ENCODE measurements at regions not wholly inside any gene's neighbourhood (a gene's known extent, or its start where the extent isn't known, plus 50 kb on each side); places are given as distances from the start of the nearest gene placed in this dataset.
A peak's percentile ranks its signal among the peaks of the same experiment; 100 is the strongest.

DNA sequence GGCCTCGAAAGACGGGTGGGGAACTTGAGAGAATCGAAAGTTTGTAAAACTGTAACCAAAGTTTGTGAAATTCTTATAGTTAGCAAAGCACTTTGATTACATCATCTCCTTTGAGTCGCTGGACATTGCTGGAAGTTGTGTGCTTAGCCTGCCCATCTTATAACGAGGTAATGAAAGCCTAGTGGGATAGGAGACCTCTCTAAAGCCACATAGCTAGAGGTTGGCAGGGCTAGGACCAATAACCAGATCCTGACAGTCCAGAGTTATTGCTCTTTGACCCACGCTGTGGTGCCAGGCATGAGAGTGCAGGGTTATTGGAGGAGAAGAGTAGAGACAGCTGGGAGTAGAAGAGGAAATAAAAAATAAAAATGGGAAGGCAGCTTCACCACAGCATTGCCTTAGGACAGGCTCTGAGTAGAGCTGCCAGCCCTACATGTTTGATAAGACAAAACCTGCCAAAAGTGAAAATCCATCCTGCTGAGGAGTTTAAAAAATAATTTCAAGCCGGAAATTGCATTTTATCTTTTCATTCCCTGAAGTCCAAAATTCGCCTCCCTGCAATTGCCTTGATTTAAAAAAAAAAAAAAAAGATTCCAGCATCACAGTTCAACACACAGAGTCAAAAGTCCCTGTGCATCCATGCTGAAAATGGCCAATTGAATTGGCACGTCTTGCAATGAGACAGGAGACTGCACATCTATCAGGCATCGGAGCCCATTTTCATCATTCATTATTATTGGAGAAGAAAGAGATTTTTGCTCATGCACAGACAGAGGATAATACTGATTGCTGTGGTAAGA, 225.5 kb upstream of the POU2AF2 start:
- peak in 1 of 2 experiments; percentile 46 for DNase-seq

GRCh38 chr11:111019451-111019850, 226.1 kb upstream of the POU2AF2 start:
- DNase-seq, result no peak

DNA sequence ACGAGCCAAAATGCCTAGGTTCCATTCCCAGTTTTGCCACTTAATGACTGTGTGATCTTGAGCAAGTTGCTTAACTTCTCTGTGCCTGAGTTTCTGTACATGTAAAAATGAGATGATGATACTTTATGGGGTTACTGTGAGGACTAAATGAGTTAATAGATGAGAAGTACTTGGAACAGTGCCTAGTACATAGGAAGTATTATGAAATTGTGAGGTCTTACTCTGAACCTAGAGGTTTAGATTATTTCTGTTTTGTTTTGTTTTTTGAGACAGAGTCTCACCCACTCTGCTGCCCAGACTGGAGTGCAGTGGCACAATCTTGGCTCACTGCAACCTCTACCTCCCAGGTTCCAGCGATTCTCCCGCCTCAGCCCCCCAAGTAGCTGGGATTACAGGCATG, 227.0 kb upstream of the POU2AF2 start:
- DNase-seq, result no peak

GRCh38 chr11:111012491-111012890, 233.0 kb upstream of the POU2AF2 start:
- DNase-seq, result no peak

DNA sequence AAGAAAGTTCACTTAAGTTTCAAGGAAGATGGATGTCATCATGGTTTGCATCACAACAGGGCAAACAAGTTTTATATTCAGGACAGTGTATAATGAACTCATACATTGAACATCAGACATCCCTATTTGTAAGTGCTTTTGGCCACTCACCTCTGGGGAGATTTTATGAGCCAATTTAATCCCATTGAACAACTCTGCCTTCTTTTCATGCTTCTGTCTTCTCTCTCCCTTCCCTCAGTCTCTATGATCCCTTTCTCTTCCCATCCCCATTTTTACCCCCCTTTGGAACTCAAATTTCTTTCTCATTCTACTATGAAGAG, 234.3 kb upstream of the POU2AF2 start:
- DNase-seq, result no peak

DNA sequence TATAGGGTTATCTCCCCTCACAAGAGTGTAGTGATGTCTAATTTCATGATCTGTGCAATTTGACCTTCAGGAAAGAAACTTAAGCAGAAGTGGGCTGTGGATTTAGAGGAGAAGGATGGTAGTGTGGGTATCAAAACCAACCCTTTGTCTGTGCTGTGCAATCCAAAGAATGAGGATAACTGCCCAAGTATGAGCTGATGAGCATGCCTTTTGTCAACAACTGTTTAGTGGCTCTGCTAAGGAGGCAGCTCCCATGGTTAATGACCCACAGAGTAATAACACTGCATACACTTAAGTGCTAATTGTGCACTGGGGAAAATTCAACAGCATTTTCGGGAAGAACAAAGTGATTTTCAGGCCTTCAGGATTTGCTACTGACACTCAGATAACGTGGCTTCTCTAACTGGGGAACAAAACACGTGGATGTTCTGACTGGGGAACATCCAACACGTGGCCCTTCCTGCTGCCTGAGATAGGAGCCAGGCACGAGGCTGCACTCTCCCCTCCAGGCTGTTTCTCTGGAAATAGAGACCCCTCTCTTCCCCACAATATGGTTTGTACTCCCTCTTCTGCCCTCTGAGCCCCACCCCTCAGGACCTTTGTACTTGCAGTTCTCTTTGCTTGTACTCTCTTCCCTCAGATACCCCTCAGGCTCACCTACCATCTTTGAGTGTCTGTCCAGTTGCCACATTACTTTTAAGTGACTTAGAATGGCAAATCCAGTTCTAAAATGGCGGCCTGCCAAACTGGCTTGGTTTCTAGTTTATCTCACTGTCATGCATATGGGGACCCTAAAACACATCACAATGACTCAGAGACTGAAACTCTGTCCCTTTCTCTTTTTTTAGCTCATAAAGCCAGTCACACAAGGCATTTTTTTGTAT, 234.9 kb upstream of the POU2AF2 start:
- DNase-seq, result no peak

- DNase-seq, result no peak
These were observed 239.3 kb upstream of the POU2AF2 start for GRCh38 chr11:111006227-111006626.

DNA sequence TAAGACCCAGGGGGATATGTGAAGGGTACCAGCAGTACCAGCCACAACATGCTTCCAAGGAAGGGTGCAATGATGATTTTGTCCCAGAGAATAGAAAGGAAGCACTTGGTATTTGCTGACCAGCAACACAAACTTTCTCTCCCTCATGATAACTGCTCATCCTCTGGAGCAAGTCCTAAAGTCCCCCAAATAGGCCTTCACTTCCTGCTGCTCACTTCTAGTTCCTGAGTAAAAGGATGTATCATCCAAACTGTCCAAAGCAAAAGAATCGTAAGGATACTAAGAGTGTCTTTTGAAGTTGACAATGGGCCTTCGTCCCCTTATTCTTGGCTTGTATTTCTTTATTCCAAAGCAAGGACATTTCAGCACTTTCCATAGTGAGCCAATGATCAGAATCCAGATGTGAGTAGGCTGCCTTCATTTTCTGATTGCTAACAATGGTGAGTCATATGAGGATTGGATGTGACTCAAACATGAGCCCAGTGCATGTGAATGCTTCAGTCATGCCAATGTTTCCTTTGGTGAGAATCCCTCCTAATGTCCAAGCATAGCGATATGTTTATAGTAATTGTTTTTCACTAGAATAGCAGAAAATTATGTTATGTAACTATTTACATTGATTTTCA, 243.4 kb upstream of the POU2AF2 start:
- no peak for DNase-seq

DNA sequence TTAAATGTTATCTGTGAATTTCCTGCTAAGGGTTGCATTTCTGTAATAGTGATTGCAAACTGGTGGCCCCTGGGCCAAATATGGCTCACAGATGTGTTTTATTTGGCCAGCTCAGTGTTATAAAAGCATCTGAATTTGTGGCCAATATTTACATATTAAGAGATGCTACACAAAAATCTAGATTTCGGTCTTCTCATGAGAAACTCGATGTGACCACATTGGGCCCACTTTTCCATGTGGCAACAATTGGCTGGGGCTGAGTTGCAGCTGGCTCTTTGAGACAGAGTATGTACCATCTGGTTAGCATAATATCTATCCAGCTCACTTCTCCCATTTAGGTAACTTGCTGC, 244.5 kb upstream of the POU2AF2 start:
- DNase-seq, result peak in 1 of 2 experiments; percentile 52

GRCh38 chr11:111000400-111001080, 245.0 kb upstream of the POU2AF2 start:
- DNase-seq, result peak in 1 of 2 experiments; percentile 32

DNA sequence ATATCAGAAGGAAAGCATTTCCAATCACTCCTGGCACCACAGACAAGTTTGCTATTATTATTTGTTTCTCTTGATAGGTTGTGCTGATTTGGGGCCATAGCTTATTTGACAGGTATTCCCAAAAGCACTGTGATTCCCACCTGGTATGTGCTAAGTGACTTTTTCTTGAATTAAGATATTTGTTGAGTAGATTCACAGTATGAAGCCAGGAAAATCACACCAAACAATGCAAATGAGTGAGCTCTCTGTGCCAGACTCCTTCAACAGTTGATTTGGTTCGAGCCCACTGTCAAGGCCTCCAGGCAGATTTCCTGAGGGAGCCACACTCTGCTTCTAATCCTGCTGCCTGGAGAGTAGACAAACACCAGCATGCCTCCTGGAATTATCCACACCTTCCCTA, 253.0 kb upstream of the POU2AF2 start:
- DNase-seq, result no peak

- no peak for DNase-seq
These were observed 253.7 kb upstream of the POU2AF2 start for GRCh38 chr11:110991661-110992355.

- DNase-seq, result no peak
These were observed 255.2 kb upstream of the POU2AF2 start for GRCh38 chr11:110990311-110990710.

- peak in 1 of 2 experiments; percentile 60 for DNase-seq
These were observed 255.9 kb upstream of the POU2AF2 start for GRCh38 chr11:110989428-110990133.

GRCh38 chr11:110988671-110989070, 256.9 kb upstream of the POU2AF2 start:
- DNase-seq, result no peak

DNA sequence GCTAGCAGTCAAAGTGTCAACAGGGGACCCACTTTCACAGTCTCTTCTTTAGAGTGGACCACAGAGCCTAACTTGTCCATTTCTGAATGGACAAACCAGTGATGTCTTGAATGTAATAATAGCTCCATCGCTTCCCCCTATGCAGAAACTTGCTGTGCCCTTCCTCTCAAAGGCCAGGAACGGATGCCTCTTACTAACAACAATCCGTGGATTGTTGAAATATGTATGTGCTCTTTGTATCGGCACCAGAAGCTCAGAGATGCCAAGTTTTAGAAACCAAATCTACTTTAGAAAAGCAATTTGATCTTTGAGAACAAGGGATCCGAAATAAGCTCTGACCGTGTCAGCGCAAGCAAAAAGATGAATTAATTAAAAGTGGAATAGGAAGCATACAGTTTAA, 259.5 kb upstream of the POU2AF2 start:
- DNase-seq, result no peak

- DNase-seq, result no peak
These were observed 260.0 kb upstream of the POU2AF2 start for GRCh38 chr11:110985547-110985946.

DNA sequence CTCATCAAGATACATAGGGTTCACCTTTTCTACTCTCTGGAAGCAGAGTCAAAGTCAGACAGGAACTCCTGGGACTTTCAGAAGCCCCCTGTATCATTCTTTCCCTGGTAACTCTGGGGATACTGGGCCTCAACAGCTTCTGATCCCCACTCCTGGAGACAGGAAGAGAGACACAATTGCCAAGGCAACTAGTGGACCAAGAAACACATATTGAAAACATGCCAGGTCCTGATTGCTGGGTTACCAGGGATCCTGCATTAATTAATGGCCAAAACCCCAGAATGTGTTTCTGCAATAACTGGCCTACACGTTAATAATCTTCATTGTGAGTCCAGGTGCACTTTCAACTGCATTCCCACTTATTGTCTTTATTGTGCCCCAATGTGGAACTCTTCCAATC, 260.8 kb upstream of the POU2AF2 start:
- DNase-seq, result no peak

- DNase-seq, result no peak
These were observed 261.4 kb upstream of the POU2AF2 start for GRCh38 chr11:110984147-110984546.

GRCh38 chr11:110982214-110982613, 263.3 kb upstream of the POU2AF2 start:
- DNase-seq, result no peak

- DNase-seq, result no peak
These were observed 265.8 kb upstream of the POU2AF2 start for GRCh38 chr11:110979696-110980095.

DNA sequence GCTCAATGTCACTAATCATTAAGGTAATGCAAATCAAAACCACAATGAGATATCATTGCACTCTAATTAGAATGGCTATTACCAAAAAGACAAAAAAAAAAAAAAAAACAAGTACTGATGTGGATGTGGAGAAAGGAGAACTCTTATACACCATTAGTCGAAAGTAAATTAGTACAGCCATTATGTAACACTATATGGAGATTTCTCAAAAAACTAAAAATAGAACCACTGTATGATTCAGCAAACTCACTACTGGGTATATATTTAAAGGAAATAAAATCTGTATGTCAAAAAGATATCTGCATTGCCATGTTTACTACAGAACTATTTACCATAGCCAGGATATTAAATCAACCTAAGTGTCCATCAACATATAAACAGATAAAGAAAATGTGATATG, 265.4 kb upstream of the ARHGAP20 start:
- DNase-seq, result no peak

All from NCI-H446 (cell line).